Tibial nerve (tissue), 4 donors: ENCODE measurements at regions not wholly inside any gene's neighbourhood (a gene's known extent, or its start where the extent isn't known, plus 50 kb on each side); places are given as distances from the start of the nearest gene placed in this dataset.

Experiments used
- DNase-seq, 2 donors: peaks; one replicate each; pipeline ENCODE4 v3.0.0-alpha.2; 2019; ENCODE audit warnings: low spot score in 2 of 2
- H3K27ac ChIP-seq, 4 donors: fragments of 200-600 bp; sonication (generic) in 3 of 4; one replicate each; pipeline ENCODE4 v1.5.1; 2017 to 2019; ENCODE audit warnings: mild to moderate bottlenecking in 1 of 4
- H3K27me3 ChIP-seq, 2 donors: fragments of 200-600 bp; sonication (generic) in 1 of 2; one replicate each; pipeline versions ENCODE4 v1.5.1 to v1.6.0; 2017 to 2019
- H3K36me3 ChIP-seq, 3 donors: fragments of 200-600 bp; sonication (generic); one replicate each; pipeline ENCODE4 v1.5.1; 2018 to 2019
- H3K4me1 ChIP-seq, 4 donors: fragments of 200-600 bp; sonication (generic) in 3 of 4; one replicate each; pipeline ENCODE4 v1.5.1; 2017 to 2019
- H3K4me3 ChIP-seq, 4 donors: fragments of 200-600 bp; sonication (generic) in 3 of 4; one replicate each; pipeline ENCODE4 v1.5.1; 2017 to 2019; ENCODE audit warnings: mild to moderate bottlenecking in 1 of 4, moderate library complexity in 1 of 4
- H3K9me3 ChIP-seq, 4 donors: fragments of 200-600 bp; sonication (generic) in 3 of 4; one replicate each; pipeline ENCODE4 v1.5.1; 2017 to 2019
- CTCF ChIP-seq, 5 experiments: fragments of 200-600 bp in 3 of 5; fragments of 450-650 bp in 2 of 5; sonication (generic) in 3 of 5; IDR thresholded peaks; one replicate each; pipeline ENCODE4 v1.5.1; 2016 to 2019; ENCODE audit warnings: antibody characterized with exemption in 5 of 5, mild to moderate bottlenecking in 3 of 5, moderate library complexity in 2 of 5
- EP300 ChIP-seq, 2 donors: sonication (generic); formaldehyde crosslinking; IDR thresholded peaks; one replicate each; pipeline ENCODE4 v1.6.1; 2017; ENCODE audit warnings: antibody characterized with exemption in 2 of 2, mild to moderate bottlenecking in 1 of 2
- POLR2A ChIP-seq, 2 donors: fragments of 450-650 bp; IDR thresholded peaks; one replicate each; pipeline ENCODE4 v1.6.1; 2017; ENCODE audit warnings: antibody characterized with exemption in 2 of 2, mild to moderate bottlenecking in 2 of 2, moderate library complexity in 2 of 2
- WGBS, 2 donors: methylation state at CpG; one replicate each; pipeline ENCODE4 v1.1.5; 2018; 5-methylcytosine and 5-hydroxymethylcytosine counted together

- DNase-seq = no peak
- peaks cover 0 to under 1% (median 0%) of the 10 kb centered on the region in 4 donors for H3K9me3 ChIP-seq
- no peaks in the 10 kb centered on the region for H3K4me1 ChIP-seq
- no peak for TF ChIP-seq POLR2A (IDR thresholded peaks at IDR 0.05)
- no peak for TF ChIP-seq CTCF (IDR thresholded peaks at IDR 0.05)
- TF ChIP-seq EP300 (IDR thresholded peaks at IDR 0.05) = no peak
- H3K36me3 ChIP-seq = no peaks in the 10 kb centered on the region
- no peak overlapping the region for H3K27ac ChIP-seq
- WGBS, 2 donors = 71 to 93% methylated on average over 1 of the region's 1 CpG
- no peaks in the 10 kb centered on the region for H3K27me3 ChIP-seq
- no peak overlapping the region for H3K4me3 ChIP-seq
These were observed 72.7 kb upstream of the MBOAT2 start for GRCh38 chr2:9076210-9076609.

- Histone ChIP-seq H3K4me3 (no peak overlapping the region), H3K27ac (no peak overlapping the region), H3K4me1 (no peaks in the 10 kb centered on the region), H3K36me3 (no peaks in the 10 kb centered on the region), H3K9me3 (no peaks in the 10 kb centered on the region), H3K27me3 (no peaks in the 10 kb centered on the region)
- DNase-seq = no peak
- TF ChIP-seq POLR2A (IDR thresholded peaks at IDR 0.05) = no peak
- TF ChIP-seq CTCF (IDR thresholded peaks at IDR 0.05) = no peak
- no peak for TF ChIP-seq EP300 (IDR thresholded peaks at IDR 0.05)
- WGBS, 2 donors = 75 to 78% methylated on average over 6 of the region's 6 CpGs
These were observed 71.4 kb upstream of the MBOAT2 start for GRCh38 chr2:9074930-9075329.

- Histone ChIP-seq H3K36me3 (no peaks in the 10 kb centered on the region), H3K4me1 (no peaks in the 10 kb centered on the region), H3K9me3 (peaks cover 0 to 24% (median 0%) of the 10 kb centered on the region in 4 donors), H3K27me3 (no peaks in the 10 kb centered on the region), H3K27ac (no peak overlapping the region), H3K4me3 (no peak overlapping the region)
- TF ChIP-seq POLR2A (IDR thresholded peaks at IDR 0.05) (no peak), EP300 (IDR thresholded peaks at IDR 0.05) (no peak), CTCF (IDR thresholded peaks at IDR 0.05) (no peak)
- 81 to 84% methylated on average over 6 of the region's 6 CpGs for WGBS, 2 donors
- DNase-seq = no peak
These were observed 68.2 kb upstream of the MBOAT2 start for GRCh38 chr2:9071584-9072124.

- TF ChIP-seq POLR2A (IDR thresholded peaks at IDR 0.05) (no peak), EP300 (IDR thresholded peaks at IDR 0.05) (no peak), CTCF (IDR thresholded peaks at IDR 0.05) (no peak)
- H3K4me1 ChIP-seq = no peaks in the 10 kb centered on the region
- H3K4me3 ChIP-seq = no peak overlapping the region
- no peak for DNase-seq
- H3K27ac ChIP-seq = no peak overlapping the region
- 87 to 90% methylated on average over 5 of the region's 5 CpGs for WGBS, 2 donors
- no peaks in the 10 kb centered on the region for H3K27me3 ChIP-seq
- H3K9me3 ChIP-seq = peaks cover 0 to 30% (median 0%) of the 10 kb centered on the region in 4 donors
- H3K36me3 ChIP-seq = no peaks in the 10 kb centered on the region
These were observed 67.5 kb upstream of the MBOAT2 start for GRCh38 chr2:9071032-9071431.

- Histone ChIP-seq H3K9me3 (peaks cover 0 to 45% (median 3%) of the 10 kb centered on the region in 4 donors), H3K4me3 (no peak overlapping the region), H3K27me3 (no peaks in the 10 kb centered on the region), H3K27ac (no peak overlapping the region), H3K4me1 (no peaks in the 10 kb centered on the region), H3K36me3 (no peaks in the 10 kb centered on the region)
- 76 to 79% methylated on average over 2 of the region's 2 CpGs for WGBS, 2 donors
- TF ChIP-seq CTCF (IDR thresholded peaks at IDR 0.05) (no peak), POLR2A (IDR thresholded peaks at IDR 0.05) (no peak), EP300 (IDR thresholded peaks at IDR 0.05) (no peak)
- DNase-seq = no peak
These were observed 66.1 kb upstream of the MBOAT2 start for GRCh38 chr2:9069543-9069942.
